Epithelial cell of esophagus (primary cell): ENCODE measurements at regions not wholly inside any gene's neighbourhood (a gene's known extent, or its start where the extent isn't known, plus 50 kb on each side); places are given as distances from the start of the nearest gene placed in this dataset.

Experiments
- DNase-seq: peaks from one replicate; pipeline ENCODE4 v3.0.0; 2010; ENCODE audit warnings: low read depth
- H3K4me3 ChIP-seq: 2 replicates; pipeline ENCODE4 v1.5.1; 2011; ENCODE audit warnings: mild to moderate bottlenecking, low read length, control low read depth
- CTCF ChIP-seq: IDR thresholded peaks from 2 replicates; pipeline ENCODE4 v1.5.1; 2011; ENCODE audit warnings: low read depth, mild to moderate bottlenecking, low read length, control low read depth, inconsistent platforms; ENCODE audit not compliant: insufficient read depth; ENCODE audit errors: missing control alignments

DNA sequence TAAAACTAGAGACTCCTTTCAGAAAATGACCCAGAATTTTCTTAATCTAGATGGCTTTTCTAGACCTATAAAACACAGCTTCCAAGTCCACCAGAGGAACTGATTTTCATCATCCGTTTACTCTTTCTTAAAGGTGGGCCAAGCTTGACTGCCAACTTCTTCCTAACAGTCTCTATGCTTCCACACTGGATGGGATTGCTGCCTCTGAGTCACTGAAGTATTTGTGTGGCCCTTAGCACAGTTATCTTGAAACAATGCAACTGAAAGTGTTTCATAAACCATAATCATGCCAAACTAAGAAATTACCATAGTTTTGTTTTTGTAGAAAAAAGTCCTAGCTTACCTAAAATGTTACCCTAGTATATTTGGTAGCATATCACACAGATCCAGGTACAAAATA is 985.7 kb downstream of the TUSC7 start:
- no peak for TF ChIP-seq CTCF
- peak; percentile 14 for DNase-seq
- H3K4me3 ChIP-seq = no peak overlapping the region

DNA sequence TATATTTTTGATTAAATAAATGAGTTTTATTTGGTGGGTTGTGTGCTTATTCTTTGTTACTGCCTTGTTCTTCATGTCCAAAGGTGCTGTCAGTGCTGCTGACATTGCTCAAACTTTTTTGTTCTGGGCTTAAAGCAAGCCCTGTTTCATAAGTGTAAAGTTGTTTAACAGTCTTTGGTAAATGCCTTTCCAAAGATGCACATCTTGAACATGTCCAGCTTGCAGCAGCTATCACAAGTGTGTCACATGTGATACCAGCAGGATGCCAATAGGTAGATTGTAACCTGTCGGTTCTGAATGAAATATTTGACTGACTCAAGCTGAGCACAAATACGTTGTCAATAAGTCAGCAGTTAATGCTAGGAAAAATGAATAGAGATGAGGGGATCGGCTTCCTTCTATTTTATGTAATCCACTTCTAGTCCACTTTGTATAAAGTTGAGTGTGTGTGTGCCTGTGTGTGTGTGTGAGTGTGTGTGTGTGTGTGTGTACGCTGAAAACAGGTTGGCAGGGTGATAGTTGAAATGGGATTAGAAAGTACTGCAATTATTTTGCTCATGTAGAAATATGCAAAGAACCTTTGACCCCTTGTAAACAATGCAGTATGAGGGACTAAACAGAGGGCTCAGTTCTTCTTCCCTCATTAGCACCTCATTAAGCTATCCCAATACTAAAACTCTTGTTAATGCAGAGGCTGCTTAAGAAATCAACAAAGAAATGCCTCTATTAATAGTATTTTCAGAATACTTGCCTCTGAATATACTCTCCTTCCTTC is 986.5 kb downstream of the TUSC7 start:
- TF ChIP-seq CTCF = no peak
- DNase-seq = no peak

GRCh38 chr3:117696851-117697407 is 987.4 kb downstream of the TUSC7 start:
- H3K4me3 ChIP-seq = no peak overlapping the region
- no peak for TF ChIP-seq CTCF
- no peak for DNase-seq

More for the DNA sequence above, 986.5 kb downstream of the TUSC7 start:
- H3K4me3 ChIP-seq = no peak overlapping the region

DNA sequence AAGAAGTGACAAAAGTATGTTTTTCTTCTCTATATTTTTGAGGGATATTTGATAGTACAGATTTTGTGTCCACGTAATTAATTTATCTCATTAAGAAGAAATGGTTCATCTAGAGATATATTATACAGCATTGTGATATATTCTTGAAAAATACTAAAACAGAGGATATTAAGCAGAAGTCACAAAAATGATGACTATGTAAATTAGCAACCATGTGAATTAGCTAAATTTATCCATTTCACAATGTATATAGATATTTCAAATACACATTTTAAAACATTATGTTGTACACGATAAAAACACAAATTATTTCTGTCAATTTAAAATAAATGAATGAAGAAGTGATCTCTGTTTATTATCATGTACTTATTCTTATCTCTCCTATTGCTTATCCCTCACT is 989.5 kb downstream of the TUSC7 start:
- TF ChIP-seq CTCF = no peak
- no peak overlapping the region for H3K4me3 ChIP-seq
- DNase-seq = no peak

- H3K4me3 ChIP-seq = no peak overlapping the region
- no peak for DNase-seq
- no peak for TF ChIP-seq CTCF
Observed at GRCh38 chr3:117700573-117701360, 991.2 kb downstream of the TUSC7 start.

- TF ChIP-seq CTCF = no peak
- DNase-seq = no peak
- H3K4me3 ChIP-seq = no peak overlapping the region
Observed at GRCh38 chr3:117705011-117705410, 995.4 kb downstream of the TUSC7 start.
